ENCODE measurements at regions not wholly inside any gene's neighbourhood (a gene's known extent, or its start where the extent isn't known, plus 50 kb on each side); places are given as distances from the start of the nearest gene placed in this dataset.
"Not testable (repeated sequence)": the region's sequence is repeated elsewhere in the genome, so short reads cannot be mapped to it uniquely, and the experiment has no call there.

DNA sequence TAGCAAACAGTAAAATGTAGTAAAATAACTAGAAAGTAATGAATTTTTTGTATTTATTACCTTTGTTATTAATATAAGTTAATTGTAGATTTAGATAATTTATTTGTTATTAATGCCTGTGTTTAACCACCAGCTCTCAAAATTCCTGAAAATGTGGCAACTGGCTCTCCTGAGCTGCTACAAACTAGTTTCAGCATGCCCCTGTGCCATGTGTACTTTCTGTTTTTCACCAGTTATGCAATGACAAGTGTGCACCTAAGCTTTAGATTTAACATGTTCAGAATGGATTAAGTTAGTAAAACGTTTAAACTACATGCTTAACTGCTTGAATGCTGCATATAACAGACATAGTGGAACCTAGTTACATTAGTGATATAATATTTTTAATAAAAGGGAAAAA is 88.1 kb downstream of the POSTN start:
- DNase-seq = no peak

- no peak for DNase-seq
Measured at GRCh38 chr13:37505531-37505930, 93.0 kb downstream of the POSTN start.

GRCh38 chr13:37504251-37504650 is 94.3 kb downstream of the POSTN start:
- DNase-seq = no peak

GRCh38 chr13:37503287-37503686 is 95.3 kb downstream of the POSTN start:
- no peak for DNase-seq

DNA sequence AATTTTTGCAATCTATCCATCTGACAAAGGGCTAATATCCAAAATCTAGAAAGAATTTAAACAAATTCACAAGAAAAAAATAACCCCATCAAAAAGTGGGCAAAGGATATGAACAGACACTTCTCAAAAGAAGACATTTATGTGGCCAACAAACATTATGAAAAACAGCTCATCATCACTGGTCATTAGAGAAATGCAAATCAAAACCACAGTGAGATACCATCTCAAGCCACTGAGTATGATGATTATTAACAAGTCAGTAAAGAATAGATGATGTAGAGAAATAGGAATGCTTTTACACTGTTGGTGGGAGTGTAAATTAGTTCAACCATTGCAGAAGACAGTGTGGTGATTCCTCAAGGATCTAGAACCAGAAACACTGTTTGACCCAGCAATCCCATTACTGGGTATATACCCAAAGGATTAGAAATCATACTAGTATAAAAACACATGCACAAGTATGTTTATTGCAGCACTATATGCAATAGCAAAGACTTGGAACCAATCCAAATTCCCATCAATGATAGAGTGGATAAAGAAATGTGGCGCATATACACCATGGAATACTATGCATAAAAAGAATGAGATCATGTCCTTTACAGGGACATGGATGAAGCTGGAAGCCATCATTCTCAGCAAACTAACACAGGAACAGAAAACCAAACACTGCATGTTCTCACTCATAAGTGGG is 96.1 kb downstream of the POSTN start:
- DNase-seq = not testable (repeated sequence)

DNA sequence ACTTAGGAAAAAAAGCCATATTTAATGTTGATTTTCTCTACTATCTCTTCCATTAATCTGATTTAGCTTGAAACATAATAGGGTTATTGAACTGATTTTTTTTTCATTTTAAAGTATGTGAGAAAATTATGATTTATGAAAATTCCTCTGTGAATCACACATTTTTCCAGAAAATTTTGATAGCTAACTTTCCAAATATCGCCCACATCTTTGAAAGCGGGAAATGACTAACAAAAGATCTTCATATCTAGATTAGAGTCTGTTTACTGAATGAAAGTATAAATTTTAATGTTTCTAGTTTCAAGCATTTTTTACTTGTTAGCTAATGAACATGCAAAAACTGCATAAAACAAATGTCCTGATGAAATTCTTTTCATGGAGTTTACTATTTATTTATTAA is 97.4 kb downstream of the POSTN start:
- DNase-seq = no peak

DNA sequence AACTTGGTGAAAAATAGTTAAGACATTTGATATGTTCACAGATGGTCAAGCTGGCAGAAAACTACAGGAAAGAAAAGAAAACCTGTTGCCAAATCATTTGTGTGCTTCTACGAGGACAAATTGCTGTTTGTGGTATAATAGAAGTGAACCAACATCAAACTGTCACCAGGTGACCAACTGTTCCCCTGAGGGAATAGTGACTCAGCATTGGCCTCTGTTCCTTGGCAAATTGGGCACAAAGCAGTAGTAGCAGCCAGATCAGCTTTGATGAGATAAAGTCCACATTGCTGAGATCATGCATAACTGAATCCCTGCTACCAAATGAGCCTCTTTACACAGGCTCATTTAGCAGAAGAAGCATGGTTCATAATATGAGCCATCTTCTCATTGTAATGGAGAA is 103.5 kb downstream of the POSTN start:
- DNase-seq = no peak

DNA sequence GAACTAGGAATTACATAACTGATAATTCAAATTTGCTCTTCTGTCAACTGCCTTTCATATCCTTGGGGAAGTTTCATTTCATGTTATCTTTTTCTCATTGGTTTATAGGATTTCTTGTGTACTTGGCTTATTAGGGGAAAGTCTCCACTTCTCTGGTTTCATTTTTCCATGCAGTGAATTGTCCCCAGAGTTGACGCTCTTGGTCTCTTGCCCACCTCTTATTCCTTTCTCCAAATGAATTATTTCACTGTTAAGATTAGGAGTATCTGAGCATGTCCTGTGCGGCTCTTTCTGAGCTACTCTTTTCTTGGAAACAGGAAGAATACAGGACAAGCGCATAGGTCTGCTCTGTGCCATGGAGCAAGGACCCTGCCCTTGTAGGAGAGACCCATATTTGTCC is 104.8 kb downstream of the POSTN start:
- no peak for DNase-seq

DNA sequence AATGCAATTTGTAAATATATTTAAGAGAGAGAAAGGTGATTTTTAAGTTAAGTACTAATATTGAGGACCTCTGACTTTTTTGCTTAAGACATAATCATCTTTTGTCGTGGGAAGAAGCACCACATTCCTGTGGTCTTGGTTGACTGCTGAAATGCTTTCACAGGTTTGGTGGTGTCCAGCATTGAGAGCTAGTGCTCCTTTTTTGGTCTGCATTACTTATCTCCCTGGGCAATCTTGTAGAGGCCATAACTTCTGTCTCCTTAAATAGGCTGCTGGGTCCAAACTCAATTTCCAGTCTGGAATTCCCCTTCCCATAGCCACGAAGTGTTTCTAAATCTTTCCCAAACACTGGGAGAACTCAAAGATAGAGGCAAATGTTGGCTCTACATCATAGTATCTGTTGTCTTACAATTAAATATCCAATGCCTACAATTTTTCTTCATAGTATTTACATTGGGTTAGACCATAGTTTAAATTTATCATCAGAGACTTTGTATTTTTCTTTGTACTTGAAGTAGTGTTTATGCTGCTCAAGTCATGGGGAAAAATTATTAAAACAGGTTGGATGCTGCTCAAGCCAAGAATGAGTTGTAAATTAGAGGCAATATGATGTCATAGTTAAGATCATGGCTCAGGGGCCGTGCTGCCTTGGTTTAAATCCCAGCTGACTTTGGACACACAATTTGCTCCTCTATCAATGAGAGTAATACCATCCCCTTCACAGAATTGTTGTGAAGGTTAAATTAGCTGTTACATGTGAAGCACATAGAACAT is 105.6 kb downstream of the POSTN start:
- DNase-seq = no peak

- DNase-seq = no peak
Measured at GRCh38 chr13:37492075-37492474, 106.5 kb downstream of the POSTN start.

DNA sequence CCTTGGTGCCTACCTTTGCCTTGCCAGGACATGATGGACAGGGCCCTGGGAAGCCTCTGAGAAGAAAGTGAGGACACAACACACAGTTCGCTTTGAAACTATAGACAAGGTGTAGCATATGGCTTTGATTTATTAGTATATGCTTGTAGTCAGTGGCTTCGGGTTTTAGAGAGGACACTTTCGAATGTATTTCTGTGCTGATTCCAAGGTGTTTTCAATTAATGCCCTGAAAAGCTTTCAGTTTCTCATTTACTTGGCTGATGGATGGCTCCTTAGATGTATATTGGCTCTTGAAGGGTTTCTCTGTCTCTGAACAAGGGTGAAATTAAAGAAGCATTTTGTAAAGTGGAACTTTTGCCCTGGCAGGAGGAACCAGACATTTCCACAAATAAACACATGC is 106.9 kb downstream of the POSTN start:
- no peak for DNase-seq

GRCh38 chr13:37490176-37490779 is 108.3 kb downstream of the POSTN start:
- no peak for DNase-seq

DNA sequence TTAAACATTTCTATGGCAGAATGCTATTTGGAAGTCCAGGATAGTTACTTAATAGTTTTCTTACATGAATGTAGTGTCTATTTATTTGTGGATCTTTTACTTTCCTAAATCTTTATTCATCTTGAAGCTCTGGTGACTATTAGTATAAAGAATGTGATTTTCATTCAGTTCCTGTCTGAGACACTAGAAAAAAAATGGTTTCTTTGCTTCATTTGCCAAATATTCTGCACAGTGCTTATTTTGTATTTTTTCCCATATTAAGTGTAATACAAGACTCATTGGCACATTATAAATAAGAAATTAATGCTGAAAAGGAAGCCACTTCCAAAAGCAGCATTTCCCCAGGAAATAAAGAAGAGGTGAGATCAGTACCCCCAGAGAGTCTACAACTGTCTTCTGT is 109.8 kb downstream of the POSTN start:
- DNase-seq = no peak

- no peak for DNase-seq
Measured at GRCh38 chr13:37486171-37486681, 112.3 kb downstream of the POSTN start.

- peak; percentile 72 for DNase-seq
Measured at GRCh38 chr13:37485756-37486155, 112.8 kb downstream of the POSTN start.

GRCh38 chr13:37484056-37484455 is 114.5 kb downstream of the POSTN start:
- no peak for DNase-seq

- DNase-seq = no peak
Measured at GRCh38 chr13:37482331-37482730, 116.2 kb downstream of the POSTN start.

DNA sequence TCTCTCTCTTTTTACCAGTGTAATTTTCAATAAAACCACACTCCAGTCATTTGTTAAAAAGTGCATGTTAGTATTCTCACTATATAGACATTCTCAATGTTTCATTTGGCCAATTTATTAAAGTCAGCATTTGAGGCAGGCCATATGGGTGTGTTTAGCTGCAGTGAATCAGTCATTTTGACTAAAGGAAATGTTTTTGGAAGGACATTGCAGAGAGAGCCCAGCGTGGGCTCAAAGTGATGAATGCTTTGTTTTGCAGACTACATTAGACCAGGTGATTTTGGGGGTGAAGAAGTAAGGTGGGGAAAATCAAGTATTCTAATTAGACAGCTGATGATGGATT is 116.7 kb downstream of the POSTN start:
- DNase-seq = no peak

- no peak for DNase-seq
Measured at GRCh38 chr13:37481011-37481884, 117.3 kb downstream of the POSTN start.

DNA sequence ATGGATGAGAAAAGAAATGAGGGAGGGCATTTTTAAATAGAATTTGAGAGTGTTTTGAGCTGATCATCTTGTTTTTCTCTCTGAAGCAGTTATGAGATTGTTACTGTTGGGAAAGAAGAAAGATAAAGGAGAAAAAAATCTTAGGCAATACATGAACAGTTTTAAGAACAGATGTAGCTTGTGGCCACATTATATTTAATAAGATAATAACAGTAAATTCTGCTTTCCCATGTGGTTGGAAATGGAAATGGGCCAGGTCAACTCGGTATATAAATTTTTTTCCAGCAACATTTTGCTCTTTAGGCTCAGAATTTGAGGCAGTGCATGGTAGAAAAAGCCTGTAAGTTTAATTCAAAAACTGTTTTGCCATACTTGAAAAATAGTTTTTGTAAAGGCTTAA is 118.7 kb downstream of the POSTN start:
- no peak for DNase-seq

- DNase-seq = no peak
Measured at GRCh38 chr13:37476874-37477273, 121.7 kb downstream of the POSTN start.

DNA sequence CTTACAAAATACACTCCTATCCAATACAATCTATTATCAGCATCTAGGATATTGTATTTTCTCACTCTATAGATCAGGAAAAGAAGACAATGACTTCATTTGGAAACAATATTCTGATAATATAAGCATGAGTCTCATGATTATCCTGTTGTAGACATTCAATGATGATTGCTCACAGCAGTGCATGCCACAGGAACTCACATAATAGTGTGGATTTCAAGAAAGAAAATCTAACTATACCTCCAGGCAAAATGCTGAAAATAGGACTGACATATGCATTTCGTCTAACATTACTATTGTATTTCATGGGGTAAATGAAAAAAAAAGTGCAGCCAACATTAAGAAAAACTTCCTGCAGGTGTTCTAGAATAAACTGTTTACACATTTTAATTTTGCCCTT is 122.6 kb downstream of the POSTN start:
- DNase-seq = no peak
